Stimulated activated CD8-positive, alpha-beta memory T cell treated with anti-CD3 and anti-CD28 coated beads, Interleukin-4, amount 100 ng/mL, for 1 hour (primary cell): ENCODE measurements at regions not wholly inside any gene's neighbourhood (a gene's known extent, or its start where the extent isn't known, plus 50 kb on each side); places are given as distances from the start of the nearest gene placed in this dataset.

ENCODE experiments used
- DNase-seq, 2 donors: peaks; one replicate each; pipeline ENCODE4 v3.0.0-alpha.2; 2020; ENCODE audit warnings: low read depth in 2 of 2, low spot score in 1 of 2

DNA sequence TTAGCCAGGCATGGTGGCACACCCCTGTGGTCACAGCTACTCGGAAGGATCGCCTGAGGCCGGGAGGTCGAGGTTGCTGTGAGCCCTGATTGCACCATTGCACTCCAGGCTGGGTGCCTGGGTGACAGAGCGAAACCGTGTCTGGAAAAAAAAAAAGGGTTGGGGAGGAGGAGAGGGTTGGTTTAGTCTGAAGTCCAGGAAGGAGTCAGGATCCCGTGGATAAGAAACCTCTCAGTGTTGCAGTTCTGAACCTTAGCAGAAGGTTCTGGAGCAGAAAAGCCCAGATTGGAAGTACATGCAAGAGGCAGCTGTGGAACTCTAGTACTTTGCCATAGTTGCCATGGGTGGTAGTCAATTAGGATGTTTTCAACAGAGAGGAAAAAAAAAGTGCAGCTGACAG lies 125.2 kb upstream of the CPEB4 start:
- DNase-seq = no peak

DNA sequence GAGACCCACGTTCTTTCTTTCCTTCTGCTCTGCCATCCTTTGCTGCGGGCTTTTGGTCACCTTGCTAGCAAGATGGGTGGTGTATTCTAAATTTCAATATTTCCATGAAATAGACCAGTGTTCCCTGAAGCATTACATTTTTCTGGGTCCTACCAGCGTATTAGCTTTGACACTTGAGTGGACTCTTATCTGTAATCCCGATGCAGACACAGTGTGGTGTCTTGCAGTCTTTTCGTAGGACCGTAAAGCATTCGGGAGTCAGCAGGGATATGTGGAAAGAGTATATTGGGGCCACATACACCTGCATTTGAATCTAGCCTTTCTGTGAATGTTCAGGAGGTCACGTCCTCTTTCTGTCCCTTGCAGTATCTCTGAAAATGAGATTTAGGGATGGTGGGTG lies 124.7 kb upstream of the CPEB4 start:
- DNase-seq = no peak

GRCh38 chr5:173764332-173765028 lies 123.7 kb upstream of the CPEB4 start:
- no peak for DNase-seq

GRCh38 chr5:173765029-173765644 lies 123.0 kb upstream of the CPEB4 start:
- no peak for DNase-seq

DNA sequence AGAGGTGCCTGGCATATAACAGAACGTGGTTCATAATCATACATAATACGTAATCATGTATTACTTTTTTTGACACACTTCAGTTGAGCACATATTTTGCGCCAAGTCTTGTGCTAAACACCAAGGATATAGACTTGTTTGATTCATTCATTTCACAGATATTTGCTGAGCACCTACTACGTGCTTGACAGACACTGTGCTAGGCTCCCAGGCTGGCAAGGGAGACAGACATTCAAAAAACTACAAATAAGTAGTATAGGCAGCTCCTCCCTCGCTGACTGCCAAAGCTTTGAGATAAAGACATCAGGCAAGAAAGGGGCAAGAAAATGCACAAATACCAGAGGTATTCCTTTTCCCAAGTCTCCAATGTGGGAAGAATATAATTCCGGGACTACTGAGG lies 122.5 kb upstream of the CPEB4 start:
- DNase-seq = no peak

DNA sequence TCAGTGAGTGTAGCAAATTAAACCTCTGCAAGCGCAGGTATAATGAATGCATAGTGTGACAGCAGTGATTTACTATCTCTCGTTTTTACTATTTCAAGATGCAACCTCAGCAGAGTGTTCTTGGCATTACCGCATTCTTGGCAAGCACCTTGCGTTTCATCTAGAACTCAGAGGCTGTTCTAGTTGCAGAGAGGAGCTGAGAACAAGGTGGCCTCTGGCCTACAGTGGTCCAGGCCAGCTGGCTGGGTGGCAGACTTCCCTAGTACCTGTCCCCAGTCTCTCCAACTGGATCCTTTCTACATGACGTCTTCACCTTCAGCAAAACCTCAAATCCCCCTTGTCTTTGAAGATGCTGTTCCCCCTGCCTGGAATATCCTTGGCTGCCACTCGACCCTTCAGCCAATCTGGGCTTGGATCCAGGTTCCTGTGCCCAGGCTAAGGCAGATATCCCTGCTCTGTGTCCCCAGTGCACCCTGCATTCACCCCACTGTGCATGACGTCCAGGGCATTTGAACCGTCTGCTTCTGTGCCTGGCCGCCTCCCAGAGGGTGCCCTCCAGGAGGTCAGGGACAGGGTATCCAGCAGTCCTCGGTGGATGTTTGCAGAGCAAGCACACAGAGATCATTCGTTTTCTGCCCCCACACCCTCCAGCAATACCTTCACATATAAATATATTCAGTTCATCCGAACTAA lies 120.4 kb upstream of the CPEB4 start:
- DNase-seq = no peak

DNA sequence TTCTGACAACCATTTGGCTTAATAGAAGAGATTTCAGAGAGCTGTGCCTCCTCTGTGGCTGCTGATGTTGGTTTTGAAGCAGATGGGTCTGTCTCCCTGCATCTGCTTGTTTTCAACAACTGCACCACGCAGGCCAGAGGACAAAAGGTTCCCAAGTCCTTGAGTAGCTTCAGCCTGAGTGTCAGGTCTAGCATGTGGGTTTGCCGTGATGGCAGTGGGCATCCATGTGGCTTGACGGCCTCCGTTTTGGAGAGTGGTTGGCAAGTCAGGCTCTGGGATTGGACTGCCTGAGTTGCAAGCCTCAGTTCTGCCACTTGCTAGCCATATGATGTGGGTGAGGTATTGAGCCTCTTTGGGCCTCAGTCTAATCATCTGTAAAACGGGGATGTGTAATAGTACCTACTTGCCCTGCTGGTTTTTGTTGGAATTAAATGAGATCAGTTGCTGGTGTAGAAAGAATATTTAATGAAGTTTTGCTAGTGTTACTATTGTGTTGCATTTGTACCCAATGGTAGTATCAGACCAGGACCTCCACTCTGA lies 119.8 kb upstream of the CPEB4 start:
- no peak for DNase-seq

GRCh38 chr5:173768891-173769290 lies 119.3 kb upstream of the CPEB4 start:
- DNase-seq = no peak

DNA sequence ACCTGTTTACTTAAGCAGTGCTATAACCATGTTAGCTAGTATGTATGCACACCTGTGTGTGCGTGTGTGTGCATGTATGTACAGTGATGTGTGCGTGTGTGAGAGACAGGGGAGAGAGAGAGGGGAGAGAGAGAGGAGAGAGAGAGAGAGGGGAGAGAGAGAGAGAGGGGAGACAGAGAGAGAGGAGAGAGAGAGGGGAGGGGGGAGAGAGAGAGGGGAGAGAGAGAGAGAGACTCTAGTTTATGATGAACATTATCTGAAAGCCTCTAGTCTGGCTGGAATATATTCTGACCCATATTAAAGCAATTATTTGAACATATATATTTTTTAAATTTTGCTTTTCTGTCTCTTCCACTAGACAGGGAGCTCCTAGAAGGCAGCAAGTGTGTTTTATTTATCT lies 117.5 kb upstream of the CPEB4 start:
- DNase-seq = no peak

- no peak for DNase-seq
Measured at GRCh38 chr5:173771121-173771724, 116.9 kb upstream of the CPEB4 start.

DNA sequence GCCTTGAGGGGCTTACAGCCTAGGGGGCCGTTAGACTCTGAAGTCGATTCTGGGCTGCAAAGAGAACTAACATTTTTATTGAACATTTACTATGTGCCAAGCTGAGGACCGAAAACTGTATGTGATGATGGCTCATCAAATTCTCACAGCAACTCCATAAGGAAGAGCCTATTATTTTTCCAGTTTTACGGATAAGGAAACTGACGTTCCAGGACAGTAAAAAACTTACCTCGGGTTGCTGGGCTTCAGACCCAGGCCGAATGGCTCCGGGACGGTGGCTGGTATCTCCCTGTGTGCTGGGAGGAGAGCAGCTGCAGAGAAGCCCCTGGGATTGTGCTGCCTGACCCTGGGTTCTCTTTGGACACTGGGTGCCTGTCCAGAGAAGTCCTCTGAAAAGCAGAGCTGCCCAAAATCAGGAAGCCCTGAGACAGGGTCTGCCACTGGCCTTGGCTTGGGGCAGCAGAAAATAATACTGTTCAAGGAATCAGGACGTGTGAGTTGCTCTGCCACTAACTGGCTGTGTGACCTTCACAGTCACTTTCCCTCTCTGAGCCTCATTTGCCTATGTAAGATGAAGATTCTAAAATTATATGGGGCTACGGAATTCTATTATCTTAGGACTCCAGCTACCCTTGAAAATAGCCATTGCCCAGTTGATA lies 116.3 kb upstream of the CPEB4 start:
- DNase-seq = no peak

DNA sequence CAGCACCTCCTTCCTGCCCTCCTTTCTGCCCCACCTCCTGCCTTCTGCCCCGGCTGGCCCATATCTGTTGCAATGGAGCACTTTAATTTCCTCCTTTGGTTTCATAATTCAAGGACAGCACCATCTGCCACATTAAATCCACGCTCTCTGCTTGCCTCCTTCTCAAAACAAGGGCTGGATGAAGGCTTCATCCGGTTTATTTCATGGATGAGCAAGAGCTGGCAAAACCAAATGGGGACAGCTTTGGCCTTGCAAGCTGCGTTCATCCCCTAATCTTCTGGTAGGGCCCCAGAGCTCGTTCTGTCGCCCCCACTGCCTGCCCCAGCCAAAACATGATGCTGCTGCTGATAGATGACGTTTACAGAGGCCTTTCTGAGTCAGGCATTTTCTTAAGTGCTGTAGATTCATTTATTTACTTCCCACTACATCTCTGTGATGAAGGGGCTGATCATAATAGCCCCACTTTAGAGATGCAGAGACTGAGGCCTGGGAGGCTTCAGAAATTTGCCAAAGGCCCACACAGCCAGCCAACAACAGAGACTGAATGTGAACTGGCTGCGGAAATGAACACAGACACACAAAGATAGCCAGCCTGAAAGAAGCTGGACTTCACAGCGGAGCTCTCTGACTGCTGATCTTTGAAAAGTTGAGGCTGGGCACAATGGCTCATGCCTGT lies 115.6 kb upstream of the CPEB4 start:
- DNase-seq = no peak

- no peak for DNase-seq
Measured at GRCh38 chr5:173774271-173774761, 113.8 kb upstream of the CPEB4 start.

- no peak for DNase-seq
Measured at GRCh38 chr5:173775261-173776197, 112.6 kb upstream of the CPEB4 start.

GRCh38 chr5:173777149-173777548 lies 111.0 kb upstream of the CPEB4 start:
- no peak for DNase-seq

DNA sequence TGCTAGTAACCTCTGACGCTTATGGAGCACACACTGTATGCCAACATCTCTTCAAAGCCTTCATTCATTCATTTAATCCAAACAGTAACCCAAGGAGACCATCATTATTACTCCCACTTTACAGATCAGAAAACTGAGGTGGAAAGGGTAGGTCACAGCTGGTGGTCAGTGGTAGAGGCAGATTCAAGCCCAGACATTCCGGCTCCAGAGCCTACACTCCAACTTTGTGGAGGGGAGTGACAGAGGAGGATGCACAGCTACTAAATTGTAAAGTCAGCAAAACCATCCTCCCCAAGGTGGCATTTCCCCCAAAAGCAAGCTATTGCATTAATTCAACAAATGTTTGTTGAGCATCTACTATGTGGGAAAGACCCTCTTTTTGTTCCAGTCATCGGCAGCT lies 110.5 kb upstream of the CPEB4 start:
- no peak for DNase-seq

GRCh38 chr5:173778152-173778782 lies 109.9 kb upstream of the CPEB4 start:
- no peak for DNase-seq

DNA sequence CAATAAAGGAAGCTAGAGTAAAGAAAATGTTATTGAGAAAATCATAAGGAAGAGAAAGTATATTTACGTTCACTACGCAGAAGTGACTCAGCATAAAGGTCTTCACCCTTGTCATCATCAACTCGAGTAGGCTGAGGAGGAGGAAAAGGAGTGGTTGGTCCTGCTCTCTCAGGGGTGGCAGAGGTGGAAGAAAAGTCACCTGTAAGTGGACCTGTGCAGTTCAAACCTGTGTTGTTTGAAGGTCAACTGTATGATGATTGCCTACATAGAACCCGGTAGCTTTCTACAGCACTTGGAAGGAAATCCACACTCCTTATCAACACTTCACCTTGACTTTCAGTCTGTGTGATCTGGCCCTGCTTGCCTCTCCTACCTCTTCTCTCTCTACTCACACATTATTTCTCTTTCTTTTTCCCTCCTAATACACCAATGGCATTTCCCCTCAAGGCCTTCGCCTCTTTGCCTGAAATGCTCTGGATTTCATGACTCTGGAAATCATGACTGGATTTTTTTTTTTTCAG lies 109.3 kb upstream of the CPEB4 start:
- no peak for DNase-seq
